GM12892 (cell line): ENCODE measurements at regions not wholly inside any gene's neighbourhood (a gene's known extent, or its start where the extent isn't known, plus 50 kb on each side); places are given as distances from the start of the nearest gene placed in this dataset.

ENCODE experiments used
- POLR2A ChIP-seq: IDR thresholded peaks from 2 replicates; pipeline ENCODE4 v1.6.1; 2011; ENCODE audit warnings: low read depth, low read length, control low read depth
- TAF1 ChIP-seq: IDR thresholded peaks from 2 replicates; pipeline ENCODE4 v1.6.1; 2011; ENCODE audit warnings: low read depth, mild to moderate bottlenecking, control low read depth, low read length, borderline replicate concordance

DNA sequence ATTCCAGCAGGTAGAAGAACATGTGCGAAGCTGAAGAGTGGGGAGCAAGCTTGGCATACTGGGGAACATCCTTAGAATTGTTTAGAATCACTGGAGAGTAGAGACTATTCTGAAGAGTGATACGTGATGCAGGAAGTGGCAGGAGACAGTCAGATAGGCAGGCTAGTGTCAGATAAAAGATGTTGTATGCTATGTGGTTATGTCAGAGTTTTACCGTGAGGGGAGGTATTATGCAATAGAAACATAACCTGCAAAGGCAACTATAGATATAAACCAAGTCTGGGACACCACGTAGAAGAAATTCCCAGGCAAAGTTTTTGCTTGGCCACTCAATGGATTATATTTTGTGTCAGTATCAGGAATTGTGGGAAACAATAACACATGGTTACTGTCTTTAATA lies 62.0 kb upstream of the ZSWIM2 start:
- TF ChIP-seq POLR2A (no peak), TAF1 (no peak)
